ENCODE measurements at regions not wholly inside any gene's neighbourhood (a gene's known extent, or its start where the extent isn't known, plus 50 kb on each side); places are given as distances from the start of the nearest gene placed in this dataset.

DNA sequence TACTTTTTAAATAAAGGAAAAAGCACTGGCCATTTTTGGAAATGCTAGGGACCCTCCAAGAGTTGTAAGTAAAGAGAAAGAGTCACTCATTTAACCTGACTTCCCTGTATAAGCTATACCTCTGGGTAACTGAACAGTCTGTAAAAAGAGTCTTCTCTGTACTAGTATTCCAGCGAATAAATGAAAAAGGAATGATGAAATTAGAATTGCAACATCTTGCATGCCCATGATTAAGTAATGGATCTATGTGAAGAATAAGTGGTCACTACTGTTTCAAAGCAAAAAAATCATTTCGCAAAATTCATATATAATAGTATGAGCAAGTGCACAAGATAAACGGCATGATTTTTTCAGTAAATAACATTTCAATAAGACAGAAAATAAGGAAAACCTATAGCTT lies 116.8 kb downstream of the ZFAND4 start:
- TF ChIP-seq, protein P1, sequence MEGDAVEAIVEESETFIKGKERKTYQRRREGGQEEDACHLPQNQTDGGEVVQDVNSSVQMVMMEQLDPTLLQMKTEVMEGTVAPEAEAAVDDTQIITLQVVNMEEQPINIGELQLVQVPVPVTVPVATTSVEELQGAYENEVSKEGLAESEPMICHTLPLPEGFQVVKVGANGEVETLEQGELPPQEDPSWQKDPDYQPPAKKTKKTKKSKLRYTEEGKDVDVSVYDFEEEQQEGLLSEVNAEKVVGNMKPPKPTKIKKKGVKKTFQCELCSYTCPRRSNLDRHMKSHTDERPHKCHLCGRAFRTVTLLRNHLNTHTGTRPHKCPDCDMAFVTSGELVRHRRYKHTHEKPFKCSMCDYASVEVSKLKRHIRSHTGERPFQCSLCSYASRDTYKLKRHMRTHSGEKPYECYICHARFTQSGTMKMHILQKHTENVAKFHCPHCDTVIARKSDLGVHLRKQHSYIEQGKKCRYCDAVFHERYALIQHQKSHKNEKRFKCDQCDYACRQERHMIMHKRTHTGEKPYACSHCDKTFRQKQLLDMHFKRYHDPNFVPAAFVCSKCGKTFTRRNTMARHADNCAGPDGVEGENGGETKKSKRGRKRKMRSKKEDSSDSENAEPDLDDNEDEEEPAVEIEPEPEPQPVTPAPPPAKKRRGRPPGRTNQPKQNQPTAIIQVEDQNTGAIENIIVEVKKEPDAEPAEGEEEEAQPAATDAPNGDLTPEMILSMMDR (IDR thresholded peaks at IDR 0.05 in 2 of 3, conservative IDR thresholded peaks at IDR 0.05 in 1 of 3; ENCODE audit: control insufficient read depth in 2 of 3, extremely low read depth in 1 of 3, insufficient read depth in 1 of 3, low read depth in 3 of 3, low read length in 3 of 3): no peak
- TF ChIP-seq NR2F1 (conservative IDR thresholded peaks at IDR 0.05): no peak
- no peak for TF ChIP-seq BRCA1 (IDR thresholded peaks at IDR 0.05; ENCODE audit: low read depth, low read length)
- no peak for TF ChIP-seq RAD21 (IDR thresholded peaks at IDR 0.05; ENCODE audit: insufficient read depth, low read depth, low read length)

All from GM12878 (cell line).